Peyer's patch (tissue), 4 donors: ENCODE measurements at regions not wholly inside any gene's neighbourhood (a gene's known extent, or its start where the extent isn't known, plus 50 kb on each side); places are given as distances from the start of the nearest gene placed in this dataset.

Experiments
- CTCF ChIP-seq, 6 experiments: fragments of 450-650 bp in 4 of 6; fragments of 200-600 bp in 2 of 6; sonication (generic) in 1 of 6; IDR thresholded peaks; one replicate each; pipeline ENCODE4 v1.5.1; 2017 to 2019; ENCODE audit warnings: antibody characterized with exemption in 6 of 6, mild to moderate bottlenecking in 3 of 6, moderate library complexity in 1 of 6
- POLR2A ChIP-seq, 2 donors: fragments of 450-650 bp; IDR thresholded peaks; one replicate each; pipeline ENCODE4 v1.5.1; 2017; ENCODE audit warnings: antibody characterized with exemption in 2 of 2, mild to moderate bottlenecking in 2 of 2, moderate library complexity in 2 of 2

DNA sequence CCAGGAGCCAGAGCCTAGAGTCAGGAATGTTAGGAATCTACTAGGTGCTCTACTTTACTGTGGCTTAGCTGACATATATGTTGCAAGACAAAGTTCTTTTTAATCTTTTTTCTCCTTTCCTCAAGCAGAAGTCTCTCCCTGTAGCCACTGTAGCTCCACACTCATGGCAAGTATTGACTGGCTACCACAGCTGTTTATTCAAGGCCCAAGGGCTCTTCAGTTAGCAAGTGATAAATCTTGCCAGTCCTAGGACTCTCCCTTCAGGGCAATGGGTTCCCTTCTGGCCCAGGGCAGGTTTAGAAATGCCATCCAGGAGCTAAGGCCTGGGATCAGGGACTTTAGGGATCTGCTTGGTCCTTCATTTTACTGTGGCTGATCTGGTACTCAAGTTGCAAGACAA is 82.0 kb upstream of the TNFRSF21 start:
- TF ChIP-seq CTCF (IDR thresholded peaks at IDR 0.05) (no peak), POLR2A (IDR thresholded peaks at IDR 0.05) (no peak)
